GM23248 (cell line): ENCODE measurements at regions not wholly inside any gene's neighbourhood (a gene's known extent, or its start where the extent isn't known, plus 50 kb on each side); places are given as distances from the start of the nearest gene placed in this dataset.

Experiments used
- DNase-seq: peaks from one replicate; pipeline ENCODE4 v3.0.0-alpha.2; 2015
- H2AFZ ChIP-seq: fragments of 200-600 bp; sonication (generic); 2 replicates; pipeline ENCODE4 v1.6.1; 2016; ENCODE audit warnings: antibody characterized with exemption
- H3F3A ChIP-seq: fragments of 200-600 bp; sonication (generic); 2 replicates; pipeline ENCODE4 v1.6.1; 2016; ENCODE audit warnings: mild to moderate bottlenecking, antibody characterized with exemption, mixed run types; ENCODE audit not compliant: insufficient read depth
- H3K27ac ChIP-seq: fragments of 200-600 bp; sonication (generic); 2 replicates; pipeline ENCODE4 v1.5.1; 2016; ENCODE audit warnings: mild to moderate bottlenecking
- H3K27me3 ChIP-seq: fragments of 200-600 bp; sonication (generic); replicated peaks from 2 replicates; pipeline ENCODE4 v1.6.1; 2016; ENCODE audit warnings: mild to moderate bottlenecking; ENCODE audit not compliant: insufficient read depth
- H3K36me3 ChIP-seq: fragments of 200-600 bp; sonication (generic); 2 replicates; pipeline ENCODE4 v1.6.1; 2016; ENCODE audit warnings: low read depth, mild to moderate bottlenecking
- H3K4me1 ChIP-seq: fragments of 200-600 bp; sonication (generic); 2 replicates; pipeline ENCODE4 v1.6.1; 2016; ENCODE audit warnings: mild to moderate bottlenecking; ENCODE audit not compliant: insufficient read depth
- H3K4me2 ChIP-seq: fragments of 200-600 bp; sonication (generic); one replicate; pipeline ENCODE4 v1.6.1; 2016; ENCODE audit warnings: mild to moderate bottlenecking; ENCODE audit not compliant: unreplicated experiment
- H3K4me3 ChIP-seq: fragments of 200-600 bp; sonication (generic); 2 replicates; pipeline ENCODE4 v1.5.1; 2016; ENCODE audit warnings: mild to moderate bottlenecking
- H3K79me2 ChIP-seq: fragments of 200-600 bp; sonication (generic); 2 replicates; pipeline ENCODE4 v1.6.1; 2016; ENCODE audit warnings: mild to moderate bottlenecking; ENCODE audit not compliant: insufficient read depth
- H3K9ac ChIP-seq: fragments of 200-600 bp; sonication (generic); 2 replicates; pipeline ENCODE4 v1.6.1; 2016; ENCODE audit warnings: mild to moderate bottlenecking
- H3K9me2 ChIP-seq: fragments of 200-600 bp; sonication (generic); 2 replicates; pipeline ENCODE4 v1.6.1; 2016; ENCODE audit warnings: mixed run types, mild to moderate bottlenecking, moderate library complexity; ENCODE audit not compliant: insufficient read depth
- H3K9me3 ChIP-seq: fragments of 200-600 bp; sonication (generic); one replicate; pipeline ENCODE4 v1.6.1; 2017; ENCODE audit warnings: low read depth
- H4K20me1 ChIP-seq: fragments of 200-600 bp; sonication (generic); 2 replicates; pipeline ENCODE4 v1.6.0; 2016; ENCODE audit not compliant: insufficient read depth
- EZH2 ChIP-seq: fragments of 200-600 bp; sonication (generic); IDR thresholded peaks from 2 replicates; pipeline ENCODE4 v1.6.1; 2018; ENCODE audit warnings: antibody characterized with exemption, mild to moderate bottlenecking; ENCODE audit not compliant: insufficient read depth, poor library complexity, severe bottlenecking
- EZH2phosphoT487 ChIP-seq: fragments of 200-600 bp; sonication (generic); IDR thresholded peaks from 2 replicates; pipeline ENCODE4 v1.6.1; 2018; ENCODE audit warnings: antibody characterized with exemption, moderate library complexity, mild to moderate bottlenecking, low read depth; ENCODE audit not compliant: insufficient read depth
- WGBS, 2 experiments: methylation state at CpG; one replicate each; pipeline ENCODE4 v1.1.6; 2015 to 2017; ENCODE audit warnings: low lambda C conversion rate in 2 of 2, low coverage in 1 of 2; ENCODE audit errors: missing lambda C conversion rate in 2 of 2; 5-methylcytosine and 5-hydroxymethylcytosine counted together
- in situ Hi-C: fragments of 300-500 bp; cut with MboI; formaldehyde crosslinking; loops from 2 replicates; pipeline ENCODE4 v1.15.0; 2020

GRCh38 chr9:107609547-107609946 is 120.0 kb upstream of the KLF4 start:
- Histone ChIP-seq H3F3A (no peaks in the 10 kb centered on the region), H3K9me2 (no peaks in the 10 kb centered on the region), H2AFZ (no peak overlapping the region), H3K4me2 (no peak overlapping the region), H3K9ac (no peak overlapping the region), H3K4me3 (no peak overlapping the region), H3K27ac (no peak overlapping the region), H3K79me2 (no peaks in the 10 kb centered on the region), H3K4me1 (no peaks in the 10 kb centered on the region), H3K27me3 (no peaks in the 10 kb centered on the region), H3K36me3 (no peaks in the 10 kb centered on the region), H4K20me1 (no peaks in the 10 kb centered on the region), H3K9me3 (no peaks in the 10 kb centered on the region)
- DNase-seq, result no peak
- TF ChIP-seq EZH2phosphoT487, result no peak
- 43 to 44% methylated on average over 2 of the region's 2 CpGs for WGBS, 2 experiments
- in situ Hi-C loops, result no loop called here

- Histone ChIP-seq H3K9me3 (no peaks in the 10 kb centered on the region), H3K27ac (no peak overlapping the region), H4K20me1 (no peaks in the 10 kb centered on the region), H3K4me2 (no peak overlapping the region), H3K36me3 (no peaks in the 10 kb centered on the region), H3K9ac (no peak overlapping the region), H3K4me1 (no peaks in the 10 kb centered on the region), H3K9me2 (no peaks in the 10 kb centered on the region), H3K4me3 (no peak overlapping the region), H2AFZ (no peak overlapping the region), H3F3A (no peaks in the 10 kb centered on the region), H3K79me2 (no peaks in the 10 kb centered on the region), H3K27me3 (no peaks in the 10 kb centered on the region)
- 87 to 88% methylated on average over 8 of the region's 8 CpGs for WGBS, 2 experiments
- no peak for DNase-seq
- TF ChIP-seq EZH2, result no peak
- TF ChIP-seq EZH2phosphoT487, result no peak
- in situ Hi-C loops, result no loop called here
These were observed 116.7 kb upstream of the KLF4 start for GRCh38 chr9:107606149-107606790.

GRCh38 chr9:107605041-107605440 is 115.5 kb upstream of the KLF4 start:
- H3K27me3 ChIP-seq, result no peaks in the 10 kb centered on the region
- H2AFZ ChIP-seq, result no peak overlapping the region
- no peaks in the 10 kb centered on the region for H3K79me2 ChIP-seq
- H3K27ac ChIP-seq, result no peak overlapping the region
- no peaks in the 10 kb centered on the region for H3F3A ChIP-seq
- in situ Hi-C loops, result no loop called here
- no peak overlapping the region for H3K4me2 ChIP-seq
- H3K9me3 ChIP-seq, result no peaks in the 10 kb centered on the region
- 93 to 94% methylated on average over 2 to 4 of the region's 4 CpGs for WGBS, 2 experiments
- no peaks in the 10 kb centered on the region for H3K4me1 ChIP-seq
- H3K36me3 ChIP-seq, result no peaks in the 10 kb centered on the region
- DNase-seq, result no peak
- no peaks in the 10 kb centered on the region for H4K20me1 ChIP-seq
- no peak overlapping the region for H3K9ac ChIP-seq
- TF ChIP-seq EZH2phosphoT487 (no peak), EZH2 (no peak)
- H3K4me3 ChIP-seq, result no peak overlapping the region
- no peaks in the 10 kb centered on the region for H3K9me2 ChIP-seq

GRCh38 chr9:107603281-107603680 is 113.7 kb upstream of the KLF4 start:
- no peaks in the 10 kb centered on the region for H3K4me1 ChIP-seq
- H2AFZ ChIP-seq, result no peak overlapping the region

More at GRCh38 chr9:107603281-107603680, 113.7 kb upstream of the KLF4 start:
- no peak overlapping the region for H3K27ac ChIP-seq
- WGBS, 2 experiments, result 57 to 72% methylated on average over 4 of the region's 4 CpGs
- in situ Hi-C loops, result no loop called here
- H3K9ac ChIP-seq, result no peak overlapping the region
- no peaks in the 10 kb centered on the region for H3F3A ChIP-seq
- H4K20me1 ChIP-seq, result no peaks in the 10 kb centered on the region
- no peaks in the 10 kb centered on the region for H3K27me3 ChIP-seq
- H3K9me2 ChIP-seq, result no peaks in the 10 kb centered on the region
- no peaks in the 10 kb centered on the region for H3K79me2 ChIP-seq
- DNase-seq, result no peak
- TF ChIP-seq EZH2phosphoT487, result no peak
- TF ChIP-seq EZH2, result no peak
- H3K9me3 ChIP-seq, result no peaks in the 10 kb centered on the region
- H3K4me3 ChIP-seq, result no peak overlapping the region
- H3K36me3 ChIP-seq, result no peaks in the 10 kb centered on the region
- no peak overlapping the region for H3K4me2 ChIP-seq
